IPS-18c (cell line): ENCODE measurements at regions not wholly inside any gene's neighbourhood (a gene's known extent, or its start where the extent isn't known, plus 50 kb on each side); places are given as distances from the start of the nearest gene placed in this dataset.

Source experiments
- H3K4me3 ChIP-seq: 2 replicates; pipeline ENCODE4 v1.7.0; 2013; ENCODE audit warnings: low read depth, mild to moderate bottlenecking, low read length, moderate library complexity; ENCODE audit not compliant: insufficient read depth
- H3K9me3 ChIP-seq: one replicate; pipeline ENCODE4 v1.6.1; 2013; ENCODE audit warnings: mild to moderate bottlenecking, low read length, moderate library complexity; ENCODE audit not compliant: control insufficient read depth, insufficient read depth

GRCh38 chr13:73579574-73580274 lies 520.9 kb downstream of the KLF5 start:
- no peaks in the 10 kb centered on the region for H3K9me3 ChIP-seq
- no peak overlapping the region for H3K4me3 ChIP-seq

- no peak overlapping the region for H3K4me3 ChIP-seq
- no peaks in the 10 kb centered on the region for H3K9me3 ChIP-seq
These were observed 519.6 kb downstream of the KLF5 start for GRCh38 chr13:73578251-73578875.

GRCh38 chr13:73576291-73576690 lies 517.5 kb downstream of the KLF5 start:
- Histone ChIP-seq H3K9me3 (no peaks in the 10 kb centered on the region), H3K4me3 (no peak overlapping the region)

GRCh38 chr13:73572824-73573223 lies 514.0 kb downstream of the KLF5 start:
- no peak overlapping the region for H3K4me3 ChIP-seq
- no peaks in the 10 kb centered on the region for H3K9me3 ChIP-seq

- Histone ChIP-seq H3K4me3 (no peak overlapping the region), H3K9me3 (no peaks in the 10 kb centered on the region)
These were observed 512.6 kb downstream of the KLF5 start for GRCh38 chr13:73571376-73571775.

GRCh38 chr13:73556902-73557301 lies 498.1 kb downstream of the KLF5 start:
- Histone ChIP-seq H3K4me3 (no peak overlapping the region), H3K9me3 (no peaks in the 10 kb centered on the region)

- H3K4me3 ChIP-seq = no peak overlapping the region
These were observed 497.3 kb downstream of the KLF5 start for GRCh38 chr13:73556128-73556527.

GRCh38 chr13:73551736-73552135 lies 492.9 kb downstream of the KLF5 start:
- H3K4me3 ChIP-seq = no peak overlapping the region
- no peaks in the 10 kb centered on the region for H3K9me3 ChIP-seq

More at GRCh38 chr13:73556128-73556527, 497.3 kb downstream of the KLF5 start:
- H3K9me3 ChIP-seq = no peaks in the 10 kb centered on the region

- H3K4me3 ChIP-seq = no peak overlapping the region
- no peaks in the 10 kb centered on the region for H3K9me3 ChIP-seq
These were observed 490.9 kb downstream of the KLF5 start for GRCh38 chr13:73549717-73550116.

GRCh38 chr13:73548449-73548848 lies 489.6 kb downstream of the KLF5 start:
- Histone ChIP-seq H3K4me3 (no peak overlapping the region), H3K9me3 (no peaks in the 10 kb centered on the region)

- H3K4me3 ChIP-seq = no peak overlapping the region
- no peaks in the 10 kb centered on the region for H3K9me3 ChIP-seq
These were observed 488.4 kb downstream of the KLF5 start for GRCh38 chr13:73547239-73547638.

GRCh38 chr13:73544175-73544574 lies 485.4 kb downstream of the KLF5 start:
- Histone ChIP-seq H3K4me3 (no peak overlapping the region), H3K9me3 (no peaks in the 10 kb centered on the region)

GRCh38 chr13:73542446-73542845 lies 483.6 kb downstream of the KLF5 start:
- Histone ChIP-seq H3K4me3 (no peak overlapping the region), H3K9me3 (no peaks in the 10 kb centered on the region)

- no peak overlapping the region for H3K4me3 ChIP-seq
- H3K9me3 ChIP-seq = no peaks in the 10 kb centered on the region
These were observed 478.1 kb downstream of the KLF5 start for GRCh38 chr13:73536865-73537264.

GRCh38 chr13:73535341-73535740 lies 476.5 kb downstream of the KLF5 start:
- H3K4me3 ChIP-seq = no peak overlapping the region

GRCh38 chr13:73532987-73533510 lies 474.2 kb downstream of the KLF5 start:
- no peak overlapping the region for H3K4me3 ChIP-seq
- no peaks in the 10 kb centered on the region for H3K9me3 ChIP-seq

More at GRCh38 chr13:73535341-73535740, 476.5 kb downstream of the KLF5 start:
- no peaks in the 10 kb centered on the region for H3K9me3 ChIP-seq

- Histone ChIP-seq H3K9me3 (no peaks in the 10 kb centered on the region), H3K4me3 (no peak overlapping the region)
These were observed 473.8 kb downstream of the KLF5 start for GRCh38 chr13:73532582-73532981.

- Histone ChIP-seq H3K4me3 (no peak overlapping the region), H3K9me3 (no peaks in the 10 kb centered on the region)
These were observed 472.2 kb downstream of the KLF5 start for GRCh38 chr13:73531014-73531413.
